ENCODE measurements at regions not wholly inside any gene's neighbourhood (a gene's known extent, or its start where the extent isn't known, plus 50 kb on each side); places are given as distances from the start of the nearest gene placed in this dataset.

GRCh38 chr6:169393753-169394152 is 140.1 kb upstream of the THBS2 start:
- TF ChIP-seq CTCF (conservative IDR thresholded peaks at IDR 0.05; ENCODE audit: low read depth, low read length), result no peak
- TF ChIP-seq EZH2phosphoT487 (IDR thresholded peaks at IDR 0.05; ENCODE audit: borderline replicate concordance, low read length), result no peak

Measured in PC-3 (cell line).